ENCODE measurements at regions not wholly inside any gene's neighbourhood (a gene's known extent, or its start where the extent isn't known, plus 50 kb on each side); places are given as distances from the start of the nearest gene placed in this dataset.

- TF ChIP-seq CTCF (conservative IDR thresholded peaks at IDR 0.05; ENCODE audit: low read length) = no peak
- TF ChIP-seq EZH2phosphoT487 (IDR thresholded peaks at IDR 0.05; ENCODE audit: borderline replicate concordance, low read depth, low read length) = no peak
Observed at GRCh38 chr2:236340251-236340650, 76.0 kb upstream of the ASB18 start.

Data from OCI-LY7 (cell line).